OCI-M2 (cell line): ENCODE measurements at regions not wholly inside any gene's neighbourhood (a gene's known extent, or its start where the extent isn't known, plus 50 kb on each side); places are given as distances from the start of the nearest gene placed in this dataset.
A peak's percentile ranks its signal among the peaks of the same experiment; 100 is the strongest.

Experiments used
- DNase-seq: peaks from one replicate; lab custom pipeline; 2025; ENCODE audit not compliant: unreplicated experiment; lab: John Stamatoyannopoulos, UW

DNA sequence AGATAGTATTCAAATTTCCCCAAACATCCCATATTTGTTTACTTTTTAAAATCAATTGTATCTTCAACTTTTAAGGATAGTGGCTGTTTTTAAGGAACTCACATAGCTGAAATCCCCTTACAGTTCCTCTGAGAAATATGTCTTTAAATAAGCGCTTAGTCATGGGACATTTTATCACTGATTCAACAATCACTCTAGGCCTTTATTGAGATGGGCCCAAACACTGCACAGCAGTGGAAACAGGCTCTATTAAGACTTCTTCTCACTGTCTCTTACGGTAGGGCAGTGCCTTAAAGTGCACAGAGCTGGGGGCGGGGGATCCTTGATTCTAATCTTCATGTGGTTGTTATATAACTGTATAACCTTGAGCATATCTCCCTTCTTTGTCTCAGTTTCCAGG lies 59.8 kb upstream of the RREB1 start:
- peak; percentile 45 for DNase-seq

DNA sequence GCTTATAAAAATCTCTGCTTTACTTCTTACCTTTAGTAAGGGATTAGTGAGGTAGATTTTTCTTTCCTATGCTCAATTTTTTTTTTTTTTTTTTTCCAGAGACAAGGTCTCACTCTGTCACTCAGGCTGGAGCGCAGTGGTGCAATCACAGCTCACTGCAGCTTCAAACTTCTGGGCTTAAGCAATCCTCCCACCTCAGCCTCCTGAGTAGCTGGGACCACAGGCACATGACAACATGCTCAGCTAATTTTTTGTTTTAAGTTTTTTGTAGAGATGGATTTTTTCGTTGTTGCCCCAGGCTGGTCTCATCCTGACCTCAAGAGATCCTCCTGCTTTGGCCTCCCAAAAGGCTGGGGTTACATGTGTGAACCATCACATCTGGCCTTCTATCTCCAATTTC lies 58.9 kb upstream of the RREB1 start:
- no peak for DNase-seq

DNA sequence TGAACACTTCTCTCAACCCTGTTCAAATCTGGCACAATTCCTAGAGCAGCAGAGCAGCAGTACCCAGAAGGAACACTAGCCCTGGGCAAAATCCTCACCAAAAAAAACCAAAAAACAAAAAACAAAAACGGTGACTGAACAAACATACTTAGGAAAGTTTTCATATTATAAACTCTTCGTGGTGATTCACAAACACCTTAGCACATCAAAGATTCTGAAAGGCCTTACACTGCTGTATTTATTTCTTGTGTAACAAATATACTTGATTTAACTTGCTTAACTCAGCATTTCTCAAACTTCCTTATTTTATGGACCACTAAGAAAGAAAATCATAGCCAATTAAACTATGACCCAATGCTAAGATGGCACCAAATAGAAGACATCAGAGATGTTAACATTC lies 57.8 kb upstream of the RREB1 start:
- no peak for DNase-seq

DNA sequence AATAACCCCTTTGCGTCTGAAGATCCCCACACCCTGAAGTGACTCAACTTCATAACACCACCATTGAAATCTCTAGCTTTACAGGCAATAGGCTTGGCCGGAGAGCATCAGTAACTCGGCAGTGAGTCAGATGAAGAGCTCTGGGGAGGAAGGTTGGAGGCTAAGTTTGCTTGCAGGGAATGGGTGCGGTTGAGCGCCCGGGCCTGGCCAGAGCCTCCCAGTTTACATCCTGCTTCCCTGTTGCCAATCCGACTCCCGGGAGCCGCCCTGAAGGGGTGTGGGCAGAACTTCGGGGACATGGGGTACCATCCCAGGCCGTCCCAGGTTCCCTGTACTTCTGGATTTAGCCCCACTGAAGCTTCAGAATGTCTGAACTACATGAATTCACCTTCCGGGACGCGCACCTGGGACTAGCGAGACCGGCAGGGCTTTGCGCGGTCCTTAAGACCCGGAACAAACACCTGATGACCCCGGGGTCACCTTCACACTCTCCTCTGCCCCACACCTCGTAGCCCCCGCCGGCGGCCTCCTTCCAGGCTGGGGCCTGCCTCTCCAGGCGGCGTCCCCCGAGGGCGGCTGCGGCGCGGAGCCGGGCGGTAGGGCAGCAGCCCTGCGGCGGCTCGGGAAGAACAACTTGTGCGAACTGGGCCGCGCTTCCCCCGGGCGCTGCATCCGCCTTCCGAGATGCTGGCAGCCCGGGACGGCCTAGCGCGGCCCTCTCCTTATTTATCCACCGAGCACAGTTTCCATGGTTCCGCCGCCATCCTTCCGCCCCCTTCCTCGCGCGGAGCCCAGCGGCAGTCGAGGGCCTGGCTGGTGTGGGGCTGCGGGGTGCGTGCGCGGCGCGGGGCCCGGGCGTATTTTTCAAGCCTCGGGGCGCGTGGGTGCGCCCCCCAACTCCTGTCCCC lies 56.6 kb upstream of the RREB1 start:
- no peak for DNase-seq

DNA sequence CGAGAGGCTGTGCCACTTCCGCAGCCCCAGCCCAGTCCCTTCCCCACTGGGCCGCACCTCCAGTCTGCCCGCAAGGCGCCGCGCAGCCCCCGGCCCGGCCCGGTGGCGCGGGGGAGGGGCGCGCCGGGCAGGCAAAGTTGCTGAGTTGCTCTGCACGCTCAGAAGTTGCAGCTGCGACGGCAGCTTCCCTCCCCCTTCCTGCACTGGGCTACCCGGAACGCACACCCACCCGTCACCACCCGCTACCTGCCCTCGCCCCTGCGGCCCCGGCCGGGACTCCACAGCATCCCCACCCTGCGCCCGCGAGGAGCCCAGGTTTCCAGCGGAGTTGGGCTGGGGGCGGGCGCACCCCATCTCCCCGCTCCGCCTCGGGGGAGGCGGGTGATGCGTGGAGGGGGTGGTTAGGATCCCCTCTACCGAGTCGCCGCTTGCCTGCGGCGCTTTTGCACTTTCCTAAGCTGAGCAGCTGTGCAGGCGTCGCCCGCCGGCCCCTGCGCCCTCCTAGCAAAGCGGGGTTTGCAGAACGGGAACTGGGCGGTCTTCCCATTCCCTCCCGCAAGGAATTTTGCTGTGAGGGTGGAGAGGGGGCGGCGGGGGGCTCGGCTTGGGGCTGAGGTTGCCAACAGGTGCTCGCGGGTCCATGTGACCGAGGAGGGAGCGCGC lies 55.9 kb upstream of the RREB1 start:
- DNase-seq: no peak

DNA sequence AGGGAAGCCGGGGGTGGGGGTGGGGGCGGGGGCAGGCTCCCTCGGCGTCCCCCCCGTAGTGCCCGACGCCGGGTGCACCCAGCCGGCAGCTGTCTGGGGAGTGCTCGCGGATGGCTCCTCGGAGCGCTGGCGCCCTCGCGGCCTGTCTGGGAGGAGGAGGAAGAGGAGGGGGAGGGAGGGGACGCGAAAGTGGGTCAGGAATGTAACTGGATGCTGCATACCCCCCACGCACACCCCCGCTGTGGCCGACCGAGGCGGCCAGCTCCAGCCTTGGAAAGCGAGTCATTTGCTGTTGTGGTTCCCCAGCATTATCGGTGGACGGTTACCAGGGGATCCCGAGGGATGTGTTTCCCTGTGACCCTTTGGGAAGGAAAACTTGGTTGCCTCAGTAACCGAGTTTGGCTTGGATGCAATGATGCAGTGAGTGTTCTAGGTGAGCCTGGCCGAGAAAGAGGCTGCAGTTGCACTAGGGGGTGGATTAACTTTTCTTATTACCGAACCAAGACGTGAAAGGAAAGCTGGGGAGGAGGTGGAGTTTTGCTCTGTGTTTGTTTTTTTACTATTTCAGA lies 55.2 kb upstream of the RREB1 start:
- DNase-seq: no peak

DNA sequence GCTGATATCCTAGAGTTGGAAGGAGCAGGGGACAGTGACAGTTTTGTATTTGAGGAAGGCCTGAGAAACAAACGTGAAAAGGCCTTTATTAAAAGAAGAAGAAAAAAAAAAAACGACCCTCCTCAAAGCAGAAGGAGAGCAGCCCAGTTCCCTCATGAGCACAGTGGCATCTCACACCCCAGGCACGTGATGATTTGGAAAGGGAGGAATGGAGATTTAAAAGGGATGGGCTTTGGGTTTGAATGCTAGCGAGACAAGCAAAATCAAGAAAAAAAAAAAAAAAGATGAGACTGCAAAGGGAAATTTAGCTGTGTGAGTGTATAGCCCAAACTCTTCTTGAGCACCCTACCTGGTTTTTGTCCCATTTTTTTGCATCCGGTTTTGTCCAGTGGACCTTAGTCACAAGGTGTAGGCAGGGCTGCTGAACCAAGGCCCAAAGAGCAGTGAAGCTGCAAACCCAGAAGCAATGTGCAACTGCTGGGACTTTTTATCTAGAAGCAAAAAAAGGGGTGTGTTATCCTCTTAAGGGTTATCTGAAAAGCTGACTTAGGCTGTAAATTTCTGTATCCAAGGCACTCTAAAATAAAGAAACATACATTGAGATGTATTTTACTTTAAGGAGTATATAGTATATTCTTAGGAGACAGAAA lies 54.5 kb upstream of the RREB1 start:
- no peak for DNase-seq
